HEK293T (cell line): ENCODE measurements at regions not wholly inside any gene's neighbourhood (a gene's known extent, or its start where the extent isn't known, plus 50 kb on each side); places are given as distances from the start of the nearest gene placed in this dataset.

Experiments
- ARNT ChIP-seq: fragments of 450-650 bp; IDR thresholded peaks from 2 replicates; pipeline ENCODE4 v1.6.1; 2017; ENCODE audit warnings: mild to moderate bottlenecking
- FOXA1 ChIP-seq: fragments of 450-650 bp; IDR thresholded peaks from 2 replicates; pipeline ENCODE4 v1.6.1; 2016; ENCODE audit warnings: mild to moderate bottlenecking
- SP1 ChIP-seq: fragments of 450-650 bp; IDR thresholded peaks from 2 replicates; pipeline ENCODE4 v1.6.1; 2017

DNA sequence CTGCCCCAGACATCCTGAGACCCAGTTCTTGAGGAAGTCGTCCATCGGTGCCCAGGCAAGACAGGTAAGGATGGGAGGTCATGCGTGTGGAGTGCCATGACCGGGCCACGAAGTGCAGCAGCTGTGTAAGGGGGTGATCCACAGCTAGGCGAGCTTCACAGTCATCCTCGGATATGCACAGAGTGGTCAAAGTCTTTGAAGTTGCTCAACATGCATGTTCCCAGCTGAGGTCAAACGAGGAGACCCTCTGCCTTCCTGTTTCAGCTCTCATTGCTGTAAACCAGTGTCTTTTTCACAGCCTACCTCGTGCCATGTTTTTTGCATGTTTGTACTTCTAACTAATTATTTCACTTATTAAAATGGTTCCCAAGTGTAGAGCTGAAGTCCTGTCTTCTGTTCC, 109.9 kb upstream of the TBL1X start:
- no peak for TF ChIP-seq FOXA1
- no peak for TF ChIP-seq ARNT
- TF ChIP-seq SP1: no peak
